Hypothalamus (tissue), 51 donors: ENCODE measurements at regions not wholly inside any gene's neighbourhood (a gene's known extent, or its start where the extent isn't known, plus 50 kb on each side); places are given as distances from the start of the nearest gene placed in this dataset.
"Not testable (repeated sequence)": the region's sequence is repeated elsewhere in the genome, so short reads cannot be mapped to it uniquely, and the experiment has no call there.

ENCODE experiments used
- DNase-seq, 51 donors: peaks; one replicate each; lab custom pipeline; 2025; lab: John Stamatoyannopoulos, UW

DNA sequence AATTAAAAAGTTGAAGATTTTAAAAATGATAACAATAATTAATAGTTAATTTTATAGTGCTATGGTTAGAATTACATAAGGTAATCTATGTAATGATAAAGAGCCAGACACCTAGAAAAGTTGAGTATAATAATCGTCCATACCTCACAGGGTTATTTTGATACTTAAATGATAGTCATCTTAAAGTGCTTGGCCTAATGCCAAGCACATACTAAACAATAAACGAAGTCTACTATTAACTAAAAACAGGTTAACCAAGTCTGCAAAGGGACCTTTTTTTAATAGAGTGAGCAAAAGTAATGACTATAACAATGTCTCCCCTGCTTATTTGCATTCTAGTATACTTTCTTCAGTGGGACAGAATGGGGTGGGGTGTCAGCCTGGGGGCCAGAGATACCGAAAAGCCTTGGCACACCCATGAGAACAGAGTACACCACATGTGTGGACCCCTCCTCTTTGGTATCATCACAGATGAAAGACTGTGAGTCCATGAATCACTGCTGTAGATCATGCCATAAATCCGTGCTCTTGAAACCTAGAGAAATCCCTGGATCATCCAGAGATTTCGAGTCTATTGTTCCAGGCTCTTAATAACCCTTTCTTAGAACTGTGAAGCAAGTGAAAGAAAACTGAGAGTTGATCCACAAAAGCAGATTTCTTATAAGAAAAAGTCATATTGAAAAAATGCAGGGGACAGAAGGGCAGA is 249.5 kb downstream of the PRELID2 start:
- no peak for DNase-seq

DNA sequence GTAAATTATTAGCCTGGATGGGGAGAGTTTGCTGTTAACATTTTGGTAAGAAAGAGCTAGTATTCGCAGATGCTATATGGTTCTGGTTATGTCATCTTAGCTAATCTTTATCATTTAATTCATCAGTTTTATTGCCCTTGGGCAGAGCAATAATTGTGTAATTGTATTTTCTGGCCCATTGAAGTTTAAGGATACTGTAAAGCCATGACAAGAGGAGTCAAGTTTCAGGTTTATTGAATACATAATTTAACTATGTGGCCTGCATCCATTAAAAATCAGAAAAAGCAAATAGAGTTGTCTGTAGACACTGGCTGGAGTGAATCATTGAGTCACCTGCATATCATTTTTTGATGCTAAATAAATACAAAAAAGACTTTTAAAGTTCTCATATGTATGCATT is 255.8 kb downstream of the PRELID2 start:
- DNase-seq = no peak

DNA sequence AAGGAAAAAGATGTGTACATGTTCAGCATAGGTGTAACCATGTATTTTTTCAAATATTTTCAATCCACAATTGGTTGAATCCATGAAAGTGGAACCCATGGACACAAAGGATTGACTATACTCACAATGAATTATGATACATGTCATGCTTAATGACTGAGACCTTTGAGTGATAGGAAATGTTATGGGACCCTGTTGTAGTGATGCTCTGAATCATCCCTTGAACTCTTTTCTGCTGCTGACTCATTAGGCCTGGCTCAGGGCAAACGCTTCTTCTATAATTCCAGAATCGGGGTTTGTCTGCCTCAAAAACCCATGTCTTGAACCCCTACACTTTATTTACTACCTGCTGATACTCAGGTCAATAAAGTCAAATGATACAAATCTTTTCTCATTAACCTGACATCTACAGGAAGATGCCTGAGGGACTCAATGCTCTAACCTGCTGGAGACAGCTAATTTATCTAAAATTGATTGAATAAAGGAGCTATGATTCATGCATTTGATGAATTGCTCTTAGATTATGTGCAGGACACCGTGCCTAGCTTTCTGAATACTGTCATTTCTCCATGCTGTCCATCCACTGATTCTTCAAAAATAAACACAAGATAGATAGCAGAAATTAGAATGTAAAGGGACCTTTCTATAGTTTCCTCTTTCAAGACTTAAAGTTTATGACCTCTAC is 260.1 kb downstream of the PRELID2 start:
- no peak for DNase-seq

DNA sequence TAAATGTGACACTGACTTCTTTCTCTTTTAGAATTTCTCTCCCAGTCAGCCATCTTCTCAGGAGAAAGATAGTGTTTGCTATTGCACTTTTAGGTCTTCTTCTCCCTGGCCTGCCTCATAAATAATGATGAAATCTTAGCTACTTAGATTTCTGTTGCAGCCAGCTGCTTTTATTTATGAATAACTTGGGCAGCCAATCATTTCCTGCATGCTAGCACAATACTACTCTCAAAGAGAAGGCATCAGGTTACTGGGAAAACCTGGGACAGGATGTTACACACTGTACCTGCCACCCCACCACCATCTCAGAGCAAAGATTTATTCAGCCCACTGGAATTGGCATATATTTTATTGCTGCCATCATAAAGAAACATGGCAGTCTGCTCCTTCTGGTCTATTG is 266.6 kb downstream of the PRELID2 start:
- no peak for DNase-seq

DNA sequence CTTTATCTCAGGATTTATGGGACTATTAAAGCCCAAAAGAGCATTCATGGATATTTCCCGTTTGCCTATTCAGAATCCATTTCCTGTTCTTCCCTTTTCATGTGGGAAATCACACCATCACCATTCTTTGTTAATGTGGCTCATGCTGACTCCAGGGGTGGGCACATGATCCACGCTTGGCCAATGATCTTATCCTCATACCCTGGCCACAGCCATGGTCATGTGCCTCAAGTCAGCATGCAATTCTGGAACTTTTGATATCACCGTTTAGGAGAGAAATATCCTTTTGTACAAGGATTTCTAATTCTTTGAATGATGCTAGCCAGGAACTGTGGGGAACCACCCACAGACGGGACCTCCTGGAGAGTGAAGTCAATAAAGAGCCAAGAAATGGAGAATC is 272.2 kb downstream of the PRELID2 start:
- DNase-seq = no peak

DNA sequence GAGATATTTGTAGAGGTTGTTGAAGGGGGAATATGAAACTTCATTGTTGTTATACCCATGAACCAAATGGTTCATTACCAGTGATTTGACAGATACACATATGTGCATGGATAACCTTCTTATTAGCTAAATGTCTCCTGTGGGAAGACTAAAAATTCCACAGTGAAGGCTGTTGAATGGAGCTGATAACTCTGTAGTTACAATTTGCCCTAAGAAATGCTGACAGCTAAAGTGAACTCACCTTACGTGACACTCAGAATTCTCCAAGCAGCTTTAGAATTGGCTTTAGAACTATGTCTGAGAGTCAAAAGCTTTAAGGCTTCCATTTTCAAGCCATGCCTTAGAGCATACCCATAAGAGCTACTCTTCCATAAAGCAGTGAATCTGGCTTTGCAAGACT is 276.9 kb downstream of the PRELID2 start:
- no peak for DNase-seq

DNA sequence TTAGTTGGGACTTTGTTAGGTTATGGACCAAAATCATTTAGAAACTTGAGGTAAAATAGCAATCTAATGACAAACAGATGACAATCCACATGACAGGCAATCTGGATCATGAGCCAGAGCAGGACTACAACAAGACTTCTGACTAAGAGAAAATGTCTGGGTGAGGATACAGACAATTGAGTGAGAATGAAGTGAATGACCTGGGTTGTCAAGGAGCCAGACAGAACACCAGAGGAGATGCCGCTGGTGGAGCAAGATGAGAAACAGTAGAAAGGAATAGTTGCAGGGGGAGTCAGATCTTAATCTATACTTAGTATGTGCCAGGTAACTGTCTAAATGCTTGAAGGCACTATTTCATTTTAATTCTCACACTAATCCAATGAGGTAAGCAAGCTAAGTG is 277.8 kb downstream of the PRELID2 start:
- no peak for DNase-seq

DNA sequence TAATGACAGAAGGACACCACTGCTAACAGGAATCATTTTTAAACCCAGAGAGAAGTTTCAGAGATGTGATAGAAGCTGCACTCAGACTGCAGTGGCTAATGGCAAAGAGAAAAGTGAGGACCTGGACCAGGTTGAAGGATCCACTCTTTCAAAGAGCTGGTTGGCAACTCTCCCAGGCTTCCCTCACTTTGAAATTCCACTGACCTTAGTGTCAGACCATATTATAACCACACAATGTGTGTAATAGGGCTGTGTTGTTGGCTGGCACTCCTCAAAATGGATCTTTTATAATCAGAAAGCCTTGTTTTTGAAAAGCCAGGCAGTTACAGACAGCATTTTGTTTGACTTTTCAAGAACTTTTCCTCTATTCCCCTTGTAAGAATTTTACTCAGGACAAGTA is 280.7 kb downstream of the PRELID2 start:
- peak in 9 of 51 donors; percentile 0 to 11 (median 3) for DNase-seq

DNA sequence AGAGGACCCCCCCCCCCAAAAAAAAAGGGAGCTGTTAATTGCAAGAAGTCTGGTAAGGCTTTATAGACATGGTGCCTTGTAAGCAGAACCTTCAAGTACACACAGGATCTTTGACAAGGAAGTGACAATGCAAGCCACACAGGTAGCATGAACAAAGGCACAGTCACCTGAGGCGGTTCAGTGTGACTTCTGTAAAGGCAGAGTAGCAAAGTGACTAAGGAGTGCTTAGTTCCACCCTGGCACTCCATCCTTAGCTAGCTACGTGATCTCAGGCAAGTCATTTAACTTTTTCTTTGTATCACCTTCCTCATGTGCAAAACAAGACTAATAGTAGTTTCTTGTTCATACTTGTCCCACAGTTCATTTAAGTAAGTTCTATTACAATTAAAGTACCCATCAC is 282.0 kb downstream of the PRELID2 start:
- no peak for DNase-seq

DNA sequence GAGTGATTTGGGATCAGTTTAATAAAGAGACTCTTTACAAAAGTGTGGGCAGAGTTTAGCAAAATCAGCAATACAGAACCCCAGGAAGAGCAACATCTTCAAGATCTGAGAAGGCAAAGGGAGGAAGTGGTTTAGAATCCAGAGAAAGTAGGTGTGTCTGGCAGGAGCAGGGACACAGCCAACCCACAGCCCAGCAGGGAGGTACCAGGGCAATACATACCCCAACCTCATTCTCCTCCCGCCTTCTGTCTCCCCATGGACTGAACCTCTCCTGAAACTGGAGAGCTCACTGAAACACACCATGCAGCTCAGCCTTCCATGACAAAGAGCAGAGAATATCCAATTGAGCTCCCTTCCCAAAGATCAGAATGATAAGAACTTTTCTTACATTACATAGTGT is 283.4 kb downstream of the PRELID2 start:
- DNase-seq = no peak

DNA sequence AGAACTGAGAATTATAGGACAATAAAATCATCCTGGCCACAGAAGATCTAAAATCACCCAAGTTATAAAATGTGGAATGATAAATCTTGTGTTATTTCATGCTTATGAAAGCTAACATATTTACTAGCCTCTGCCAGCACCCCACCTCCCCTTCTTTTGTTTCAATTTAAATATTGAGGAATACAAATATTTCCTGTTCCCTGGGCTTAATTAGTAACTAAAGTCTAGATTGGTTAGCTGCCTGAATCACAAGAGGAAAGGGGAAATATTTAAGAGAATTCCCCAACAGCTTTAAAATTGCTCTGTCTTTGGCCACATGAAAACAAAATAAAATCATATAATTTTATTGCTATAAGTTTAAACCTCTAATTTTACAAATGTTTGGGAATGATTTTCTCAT is 287.0 kb downstream of the PRELID2 start:
- DNase-seq = no peak

DNA sequence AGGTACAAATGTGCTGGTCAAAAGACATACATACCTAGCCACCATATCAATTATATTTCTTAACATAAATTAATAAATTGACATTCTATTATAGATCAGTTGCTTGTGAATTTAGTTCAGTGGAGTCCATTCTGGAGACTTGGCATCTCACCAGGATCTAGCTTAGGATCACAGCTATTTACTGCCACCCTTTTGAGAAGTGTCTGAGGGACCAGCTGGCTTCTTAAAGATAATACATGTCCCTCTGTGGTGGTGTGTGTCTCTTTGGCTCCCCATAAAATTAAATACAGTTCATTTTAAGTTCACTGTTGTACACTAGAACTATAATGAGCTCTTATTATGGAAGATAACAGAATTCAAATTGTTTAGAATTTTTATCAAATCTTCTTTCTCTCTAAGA is 290.7 kb downstream of the PRELID2 start:
- no peak for DNase-seq

DNA sequence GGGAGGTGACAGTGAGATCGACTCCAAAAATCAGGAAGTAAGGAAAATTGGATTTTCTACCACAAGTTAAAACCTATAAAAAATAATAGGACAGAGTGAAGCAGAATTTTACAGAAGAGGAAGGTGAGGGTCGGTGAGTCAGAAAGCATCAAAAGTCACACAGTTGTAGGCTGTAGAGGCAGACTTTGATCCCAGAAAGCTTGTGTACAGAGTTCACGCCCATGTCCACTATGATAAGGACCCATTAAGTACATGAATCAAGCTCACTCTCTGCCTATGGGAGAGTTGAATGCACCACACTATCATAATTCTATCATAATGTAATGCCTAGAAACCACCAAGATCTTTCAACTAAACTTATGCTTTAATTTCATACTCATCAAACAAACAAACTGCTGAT is 291.2 kb downstream of the PRELID2 start:
- no peak for DNase-seq

DNA sequence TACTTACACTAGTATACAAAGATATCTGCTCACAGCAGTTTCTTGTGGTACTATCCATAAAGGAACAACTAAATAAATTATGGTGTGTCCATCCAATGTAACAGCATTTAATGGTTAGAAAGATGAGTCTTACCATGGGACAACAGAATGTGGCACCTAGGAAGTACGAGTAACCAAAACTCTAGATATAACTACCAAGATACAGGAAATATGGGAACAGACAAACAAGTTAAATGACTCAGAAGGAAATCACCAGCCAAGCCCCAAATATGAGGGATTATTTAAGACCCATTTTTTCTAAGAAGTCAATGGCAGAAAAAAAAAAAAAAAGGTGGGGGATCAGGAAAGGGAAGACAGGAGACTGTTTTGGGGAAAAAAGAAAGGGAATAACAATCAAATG is 294.8 kb downstream of the PRELID2 start:
- no peak for DNase-seq

DNA sequence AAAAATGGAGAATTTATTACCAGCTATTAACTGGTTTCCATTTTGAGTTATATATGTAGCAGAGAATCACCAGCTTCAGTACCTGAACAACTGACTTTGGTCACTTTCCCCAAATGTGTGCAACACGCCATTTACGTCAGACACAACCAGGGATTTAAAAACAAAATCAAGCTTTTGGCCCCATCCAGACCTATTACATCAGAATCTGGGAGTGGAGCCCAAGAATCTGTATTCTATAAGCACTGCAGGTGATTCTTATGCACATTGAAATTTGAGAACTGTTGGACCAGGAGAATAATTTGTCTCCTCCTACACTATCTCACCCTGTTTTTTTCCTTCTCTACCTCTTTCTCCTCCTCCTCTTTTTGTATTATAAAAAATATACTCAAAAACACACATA is 295.9 kb downstream of the PRELID2 start:
- no peak for DNase-seq

DNA sequence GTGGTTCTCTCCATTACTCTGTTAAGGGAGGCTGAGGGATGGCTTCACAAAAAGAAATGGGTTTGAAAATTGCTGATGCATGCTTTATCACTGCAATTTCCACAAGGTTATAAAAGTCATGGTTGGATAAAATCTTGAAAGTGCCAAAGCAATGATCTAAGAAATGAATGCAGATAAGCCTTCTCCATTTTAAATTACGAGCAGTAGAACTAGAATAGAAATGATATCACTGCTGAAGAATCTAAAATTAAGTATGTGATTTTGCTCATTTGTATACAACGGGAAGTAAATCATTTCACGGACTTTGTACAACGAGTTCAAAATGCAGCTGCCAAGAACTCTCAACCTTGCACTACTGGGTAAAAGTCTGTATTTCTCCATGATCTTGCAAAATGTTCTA is 299.0 kb downstream of the PRELID2 start:
- DNase-seq = no peak

DNA sequence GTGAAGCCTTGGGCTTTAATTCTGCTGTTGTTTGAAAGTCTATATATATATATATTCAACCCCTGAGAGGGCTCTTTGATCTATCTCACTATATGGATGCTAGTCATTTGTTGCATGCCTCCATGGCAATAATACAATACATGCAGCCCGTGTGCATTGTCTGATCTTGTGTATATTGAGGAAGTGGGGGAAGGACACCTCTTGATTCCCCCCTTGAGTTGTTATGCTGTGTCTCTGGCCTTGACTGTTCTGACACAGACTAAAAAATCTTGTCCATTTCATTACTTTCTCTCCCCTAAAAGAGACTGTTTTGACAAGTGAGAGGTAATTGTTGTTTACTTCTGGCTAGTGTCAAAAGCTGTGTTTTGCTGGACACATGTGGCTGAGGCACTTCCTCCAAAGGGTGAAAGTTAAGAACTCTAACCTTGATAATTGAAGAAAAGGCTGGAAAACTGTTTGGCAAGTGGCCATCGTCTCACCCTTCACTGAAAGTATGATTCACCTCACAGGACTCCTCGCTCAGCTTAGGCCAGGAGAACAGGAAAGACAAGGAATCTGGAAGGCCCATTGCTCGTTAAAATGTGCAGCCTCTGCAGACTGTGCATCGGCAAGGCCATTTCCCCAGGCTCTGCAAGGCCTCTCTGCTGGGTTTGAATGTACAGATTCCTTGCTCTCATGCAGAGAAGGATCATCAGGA is 304.0 kb downstream of the PRELID2 start:
- DNase-seq = no peak

DNA sequence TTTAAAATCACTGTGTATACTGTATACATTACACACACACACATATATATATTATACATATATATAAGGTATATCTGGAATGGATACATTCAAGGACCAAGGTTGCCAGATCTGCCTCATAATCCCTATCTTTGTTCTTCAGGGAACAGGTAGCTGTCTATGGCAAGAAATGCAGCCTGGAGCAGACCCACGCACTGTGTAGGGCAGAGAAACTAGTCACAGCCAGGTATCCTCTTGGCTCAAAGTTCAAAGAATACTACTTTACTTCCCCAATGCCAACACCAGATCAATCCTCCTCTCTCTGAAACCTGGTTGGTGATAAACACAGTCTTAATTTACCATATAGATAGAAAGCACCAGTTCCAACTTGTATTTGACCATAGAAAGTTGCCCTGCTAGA is 313.6 kb downstream of the PRELID2 start:
- no peak for DNase-seq

DNA sequence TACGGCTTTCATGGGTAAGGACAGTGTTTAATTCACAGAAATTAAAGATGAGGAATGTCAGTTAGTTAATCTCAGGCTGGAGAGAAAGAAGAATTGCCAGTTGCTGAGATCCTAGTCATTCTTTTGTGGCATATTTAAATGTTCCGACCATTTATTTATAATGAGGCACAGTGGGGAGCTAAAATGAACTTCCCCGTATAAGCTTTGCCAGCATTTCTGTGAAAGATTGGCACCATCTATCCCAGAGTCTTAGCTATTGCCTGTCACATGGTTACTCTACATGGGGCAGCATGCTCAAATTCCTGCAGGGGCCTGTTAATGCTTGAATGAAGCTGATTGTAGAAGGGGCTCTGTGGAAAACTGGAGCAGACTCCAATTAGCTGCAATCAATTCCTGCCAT is 314.1 kb downstream of the PRELID2 start:
- no peak for DNase-seq

DNA sequence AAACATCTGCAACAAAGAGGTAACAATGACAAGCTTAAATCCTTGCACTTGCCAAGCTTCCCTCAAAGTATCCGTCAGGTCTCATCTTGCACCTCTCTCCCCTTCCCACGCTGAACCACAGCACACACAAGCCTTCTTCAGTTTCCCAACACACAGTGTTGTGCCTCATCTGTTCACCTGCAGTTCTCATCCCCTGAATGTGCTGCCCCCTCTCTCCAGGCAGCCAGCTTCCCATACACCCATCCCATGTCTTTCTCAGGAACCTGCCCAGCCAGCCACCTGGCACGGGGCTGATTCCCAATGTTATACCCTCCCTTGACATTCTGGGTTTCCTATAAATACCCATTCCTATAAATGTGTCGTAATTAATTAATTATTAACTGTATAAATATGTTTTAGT is 314.8 kb downstream of the PRELID2 start:
- DNase-seq = no peak

DNA sequence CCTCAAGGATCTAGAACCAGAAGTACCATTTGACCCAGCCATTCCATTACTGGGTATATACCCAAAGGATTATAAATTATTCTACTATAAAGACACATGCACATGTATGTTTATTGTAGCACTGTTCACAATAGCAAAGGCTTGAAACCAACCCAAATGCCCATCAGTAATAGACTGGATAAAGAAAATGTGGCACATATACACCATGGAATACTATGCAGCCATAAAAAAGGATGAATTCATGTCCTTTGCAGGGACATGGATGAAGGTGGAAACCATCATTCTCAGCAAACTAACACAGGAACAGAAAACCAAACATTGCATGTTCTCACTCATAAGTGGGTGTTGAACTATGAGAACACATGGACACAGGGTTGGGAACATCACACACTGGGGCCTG is 317.6 kb downstream of the PRELID2 start:
- DNase-seq = not testable (repeated sequence)

DNA sequence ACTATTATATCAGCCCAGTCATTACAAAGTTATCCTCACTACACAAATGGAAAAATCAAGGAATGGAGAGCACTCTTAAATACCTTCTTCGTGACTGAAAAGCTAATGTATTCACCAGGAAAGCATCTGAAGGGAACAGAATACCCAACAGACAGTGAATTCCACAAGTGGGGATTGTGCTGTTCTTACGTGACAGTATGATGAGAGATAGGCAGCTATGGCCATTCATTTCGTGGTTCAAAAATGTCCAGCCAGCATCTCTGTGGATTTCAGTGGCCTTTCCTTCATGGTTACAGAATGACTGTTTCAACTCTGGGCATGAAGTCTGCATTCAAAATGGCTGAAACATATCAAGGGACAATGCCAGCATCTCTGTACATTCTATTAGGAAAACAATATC is 323.8 kb downstream of the PRELID2 start:
- DNase-seq = no peak
